ENCODE measurements at regions not wholly inside any gene's neighbourhood (a gene's known extent, or its start where the extent isn't known, plus 50 kb on each side); places are given as distances from the start of the nearest gene placed in this dataset.

- TF ChIP-seq CTCF (IDR thresholded peaks at IDR 0.05) (no peak), ZFX (IDR thresholded peaks at IDR 0.05; ENCODE audit: borderline replicate concordance) (no peak)
Observed at GRCh38 chr2:65486282-65486681, 53.9 kb upstream of the SPRED2 start.
